A673 (cell line): ENCODE measurements at regions not wholly inside any gene's neighbourhood (a gene's known extent, or its start where the extent isn't known, plus 50 kb on each side); places are given as distances from the start of the nearest gene placed in this dataset.

Experiments
- BruUV-seq: library from RNA; stranded (reverse); fragments of 400-500 nt; replicated peaks from 2 replicates; lab custom pipeline; 2021; lab: Mats Ljungman, UMichigan
- CTCF ChIA-PET: fragments of 300-600 bp; sonication (Branson Sonifier 250); formaldehyde crosslinking; loops from one replicate; lab custom pipeline; 2022; ENCODE audit warnings: antibody characterized with exemption; lab: Charles Lee
- POLR2A ChIA-PET: fragments of 300-600 bp; sonication (Branson Sonifier 250); formaldehyde crosslinking; loops from one replicate; lab custom pipeline; 2022; ENCODE audit warnings: antibody characterized with exemption; ENCODE audit not compliant: low non-redundant PET; lab: Charles Lee
- DNase-seq: peaks from one replicate; pipeline ENCODE4 v3.0.0-alpha.2; 2015; ENCODE audit warnings: low spot score
- H3K27ac ChIP-seq: fragments of 200-600 bp; sonication (generic); 2 replicates; pipeline ENCODE4 v1.5.1; 2016; ENCODE audit warnings: mixed run types, low read depth, mild to moderate bottlenecking, mixed read lengths, antibody characterized with exemption, low read length; ENCODE audit not compliant: poor library complexity, severe bottlenecking
- H3K27me3 ChIP-seq: fragments of 200-600 bp; sonication (generic); replicated peaks from 2 replicates; pipeline ENCODE4 v1.6.1; 2017; ENCODE audit warnings: mixed run types, low read depth, mild to moderate bottlenecking, mixed read lengths, antibody characterized with exemption, low read length; ENCODE audit not compliant: insufficient read depth, poor library complexity
- H3K36me3 ChIP-seq: fragments of 200-600 bp; sonication (generic); 2 replicates; pipeline ENCODE4 v1.6.1; 2016; ENCODE audit warnings: mixed run types, mild to moderate bottlenecking, mixed read lengths, antibody characterized with exemption, low read length; ENCODE audit not compliant: insufficient read depth, poor library complexity, severe bottlenecking
- H3K4me1 ChIP-seq: fragments of 200-600 bp; sonication (generic); 2 replicates; pipeline ENCODE4 v1.6.1; 2017; ENCODE audit warnings: mixed run types, mild to moderate bottlenecking, mixed read lengths, antibody characterized with exemption, low read length; ENCODE audit not compliant: insufficient read depth, poor library complexity, severe bottlenecking
- H3K4me3 ChIP-seq: fragments of 200-600 bp; sonication (generic); 2 replicates; pipeline ENCODE4 v1.5.1; 2016; ENCODE audit warnings: low read depth, mixed run types, mild to moderate bottlenecking, mixed read lengths, low read length; ENCODE audit not compliant: poor library complexity, severe bottlenecking
- H3K9me3 ChIP-seq: fragments of 200-600 bp; sonication (generic); 2 replicates; pipeline ENCODE4 v1.6.1; 2016; ENCODE audit warnings: mixed run types, low read depth, mild to moderate bottlenecking, mixed read lengths, antibody characterized with exemption, low read length; ENCODE audit not compliant: poor library complexity, severe bottlenecking
- CTCF ChIP-seq: fragments of 300-800, 200-600 bp; sonication (generic); conservative IDR thresholded peaks from 2 replicates; pipeline ENCODE4 v1.5.1; 2017; ENCODE audit warnings: low read depth, mild to moderate bottlenecking, antibody characterized with exemption, low read length, moderate library complexity, mixed read lengths
- EZH2 ChIP-seq: fragments of 200-600 bp; sonication (generic); IDR thresholded peaks from 2 replicates; pipeline ENCODE4 v1.6.1; 2017; ENCODE audit warnings: borderline replicate concordance, low read depth, mild to moderate bottlenecking, mixed read lengths, antibody characterized with exemption, low read length; ENCODE audit not compliant: poor library complexity, severe bottlenecking
- intact Hi-C: fragments of 100-400 bp; cut with micrococcal nuclease; formaldehyde crosslinking; loops from one replicate; pipeline ENCODE4 v1.10.0; 2022; ENCODE audit not compliant: unreplicated experiment

GRCh38 chr18:54517521-54517920 lies 73.5 kb upstream of the DYNAP start:
- H3K4me1 ChIP-seq, result no peaks in the 10 kb centered on the region
- peaks cover 29% of the 10 kb centered on the region for H3K27me3 ChIP-seq
- BruUV-seq, result no TSS peak
- POLR2A ChIA-PET, result interaction anchor here (0.7 kb wide), 1 partner anchor 12 kb away, joined by 7 read pairs; no protein-coding TSS in a partner anchor
- DNase-seq, result no peak
- TF ChIP-seq CTCF (no peak), EZH2 (no peak)
- H3K36me3 ChIP-seq, result no peaks in the 10 kb centered on the region
- H3K27ac ChIP-seq, result no peak overlapping the region
- no peaks in the 10 kb centered on the region for H3K9me3 ChIP-seq
- no peak overlapping the region for H3K4me3 ChIP-seq
- CTCF ChIA-PET, result no interaction called here
- intact Hi-C loops, result no loop called here

- intact Hi-C loops, result no loop called here
- Histone ChIP-seq H3K4me3 (no peak overlapping the region), H3K27me3 (peaks cover 13% of the 10 kb centered on the region), H3K36me3 (no peaks in the 10 kb centered on the region), H3K27ac (no peak overlapping the region), H3K4me1 (no peaks in the 10 kb centered on the region), H3K9me3 (no peaks in the 10 kb centered on the region)
- TF ChIP-seq EZH2 (no peak), CTCF (no peak)
- ChIA-PET POLR2A (no interaction called here), CTCF (no interaction called here)
- no peak for DNase-seq
- no TSS peak for BruUV-seq
Measured at GRCh38 chr18:54521846-54522245, 69.2 kb upstream of the DYNAP start.

GRCh38 chr18:54528942-54529376 lies 62.1 kb upstream of the DYNAP start:
- ChIA-PET POLR2A (no interaction called here), CTCF (no interaction called here)
- DNase-seq, result no peak
- intact Hi-C loops, result no loop called here
- no peaks in the 10 kb centered on the region for H3K9me3 ChIP-seq
- TF ChIP-seq CTCF (no peak), EZH2 (no peak)
- H3K4me3 ChIP-seq, result no peak overlapping the region
- H3K36me3 ChIP-seq, result no peaks in the 10 kb centered on the region
- H3K27ac ChIP-seq, result no peak overlapping the region
- no peaks in the 10 kb centered on the region for H3K4me1 ChIP-seq
- no TSS peak for BruUV-seq
- peaks cover 26% of the 10 kb centered on the region for H3K27me3 ChIP-seq
